Ovary (tissue), 3 donors: ENCODE measurements at regions not wholly inside any gene's neighbourhood (a gene's known extent, or its start where the extent isn't known, plus 50 kb on each side); places are given as distances from the start of the nearest gene placed in this dataset.

Source experiments
- CTCF ChIP-seq, 3 donors: fragments of 450-650 bp in 2 of 3; fragments of 200-600 bp in 1 of 3; IDR thresholded peaks; one replicate each; pipeline versions ENCODE4 v1.5.1 to v1.8.0; 2016 to 2022; ENCODE audit warnings: antibody characterized with exemption in 3 of 3, mild to moderate bottlenecking in 1 of 3
- EP300 ChIP-seq: sonication (generic); formaldehyde crosslinking; IDR thresholded peaks from one replicate; pipeline ENCODE4 v1.6.1; 2017; ENCODE audit warnings: antibody characterized with exemption
- donor health status: DM: no; HTN: no; CAD: no.

- TF ChIP-seq CTCF (IDR thresholded peaks at IDR 0.05) = no peak
- no peak for TF ChIP-seq EP300
These were observed 189.1 kb downstream of the SHQ1 start for GRCh38 chr3:72659188-72659587.
